GM10248 (cell line): ENCODE measurements at regions not wholly inside any gene's neighbourhood (a gene's known extent, or its start where the extent isn't known, plus 50 kb on each side); places are given as distances from the start of the nearest gene placed in this dataset.
"Not testable (repeated sequence)": the region's sequence is repeated elsewhere in the genome, so short reads cannot be mapped to it uniquely, and the experiment has no call there.

Experiments
- CTCF ChIA-PET: fragments of 300-600 bp; sonication (Branson Sonifier 250); formaldehyde crosslinking; extraction: SDS; loops from one replicate; lab custom pipeline; 2021; ENCODE audit warnings: antibody characterized with exemption; lab: Yijun Ruan, JAX
- POLR2A ChIA-PET: fragments of 350-650 bp; sonication (Branson Sonifier 250); formaldehyde crosslinking; extraction: SDS; loops from one replicate; lab custom pipeline; 2020; ENCODE audit warnings: antibody characterized with exemption; lab: Yijun Ruan, JAX
- DNase-seq: peaks from one replicate; pipeline ENCODE4 v3.0.0; 2012; ENCODE audit errors: extremely low spot score
- TF ChIP-seq, protein P1 (sequence below): IDR thresholded peaks from 2 replicates; pipeline ENCODE4 v1.5.1; 2012; ENCODE audit warnings: mild to moderate bottlenecking, low read depth; ENCODE audit errors: extremely low read depth, missing control alignments, control extremely low read depth

DNA sequence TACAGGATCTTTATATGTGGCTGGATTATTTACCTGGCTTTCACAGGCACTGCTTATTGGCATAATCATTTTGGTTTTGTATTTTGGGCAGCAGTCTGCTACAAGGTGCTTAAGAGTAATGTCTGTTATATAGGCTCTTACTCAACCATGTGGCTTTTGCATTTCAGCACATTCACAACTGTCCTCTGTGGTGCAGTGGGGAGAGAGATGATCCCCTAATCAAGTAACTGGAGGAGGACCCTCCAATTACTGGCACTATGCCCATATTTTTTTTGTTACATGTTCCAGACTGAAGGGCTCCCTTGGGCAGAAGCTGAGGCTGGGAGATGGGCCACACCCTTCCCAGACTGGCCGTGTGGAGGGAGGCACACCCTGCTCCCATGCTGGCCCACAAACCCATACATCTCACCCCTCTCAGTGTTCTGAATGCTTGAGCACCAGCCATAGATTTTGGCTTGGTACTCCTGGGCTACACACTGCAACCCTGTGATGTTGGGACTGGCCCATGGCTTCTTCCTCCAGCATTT, 173.5 kb downstream of the FAM174A start:
- ChIA-PET POLR2A (no interaction called here), CTCF (interaction anchor here (1.0 to 1.5 kb wide), 5 partner anchors 11 to 35 kb away, joined by 3 to 4 read pairs (median 4); no protein-coding TSS in a partner anchor)
- no peak for DNase-seq
- TF ChIP-seq, protein P1, sequence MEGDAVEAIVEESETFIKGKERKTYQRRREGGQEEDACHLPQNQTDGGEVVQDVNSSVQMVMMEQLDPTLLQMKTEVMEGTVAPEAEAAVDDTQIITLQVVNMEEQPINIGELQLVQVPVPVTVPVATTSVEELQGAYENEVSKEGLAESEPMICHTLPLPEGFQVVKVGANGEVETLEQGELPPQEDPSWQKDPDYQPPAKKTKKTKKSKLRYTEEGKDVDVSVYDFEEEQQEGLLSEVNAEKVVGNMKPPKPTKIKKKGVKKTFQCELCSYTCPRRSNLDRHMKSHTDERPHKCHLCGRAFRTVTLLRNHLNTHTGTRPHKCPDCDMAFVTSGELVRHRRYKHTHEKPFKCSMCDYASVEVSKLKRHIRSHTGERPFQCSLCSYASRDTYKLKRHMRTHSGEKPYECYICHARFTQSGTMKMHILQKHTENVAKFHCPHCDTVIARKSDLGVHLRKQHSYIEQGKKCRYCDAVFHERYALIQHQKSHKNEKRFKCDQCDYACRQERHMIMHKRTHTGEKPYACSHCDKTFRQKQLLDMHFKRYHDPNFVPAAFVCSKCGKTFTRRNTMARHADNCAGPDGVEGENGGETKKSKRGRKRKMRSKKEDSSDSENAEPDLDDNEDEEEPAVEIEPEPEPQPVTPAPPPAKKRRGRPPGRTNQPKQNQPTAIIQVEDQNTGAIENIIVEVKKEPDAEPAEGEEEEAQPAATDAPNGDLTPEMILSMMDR = no peak

DNA sequence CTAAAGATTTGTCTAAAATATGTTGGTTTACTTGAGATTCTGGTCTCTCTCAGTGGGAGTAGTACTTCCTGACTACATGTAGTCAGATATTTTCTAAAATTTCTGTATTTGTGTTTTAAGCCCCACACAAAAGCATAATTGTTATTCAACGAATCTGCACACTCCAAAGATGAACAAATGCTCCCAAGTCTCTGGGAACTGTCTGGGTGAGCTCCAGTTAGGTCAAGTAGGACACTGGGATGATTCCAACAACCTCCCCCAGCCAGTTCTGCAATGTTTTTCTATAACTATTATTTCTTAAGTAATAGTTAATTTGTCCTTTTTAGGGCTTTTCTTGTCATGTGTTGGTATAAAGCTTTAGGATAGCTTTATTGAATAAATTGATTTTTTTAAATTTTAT, 174.6 kb downstream of the FAM174A start:
- ChIA-PET CTCF (interaction anchor here (1.1 to 1.5 kb wide), 6 partner anchors 9 to 36 kb away, joined by 3 to 4 read pairs (median 4); no protein-coding TSS in a partner anchor), POLR2A (no interaction called here)
- DNase-seq = no peak
- TF ChIP-seq, protein P1 = no peak

DNA sequence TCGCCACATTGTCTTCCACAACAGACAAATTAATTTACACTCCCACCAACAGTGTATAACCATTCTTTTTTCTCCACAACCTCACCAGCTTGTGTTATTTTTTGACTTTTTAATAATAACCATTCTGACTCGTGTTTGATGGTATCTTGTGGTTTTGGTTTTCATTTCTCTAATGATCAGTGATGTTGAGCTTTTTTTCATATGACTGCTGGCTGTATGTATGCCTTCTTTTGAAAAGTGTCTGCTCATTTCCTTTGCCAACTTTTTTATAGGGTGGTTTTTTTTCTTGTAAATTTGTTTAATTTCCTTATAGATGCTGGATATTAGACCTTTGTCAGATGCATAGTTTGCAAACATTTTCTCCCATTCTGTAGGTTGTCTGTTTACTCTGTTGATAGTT, 179.6 kb downstream of the FAM174A start:
- CTCF ChIA-PET = interaction anchor here (1.1 to 1.6 kb wide), 2 partner anchors 8 to 20 kb away, joined by 3 to 4 read pairs; no protein-coding TSS in a partner anchor
- not testable (repeated sequence) for DNase-seq

DNA sequence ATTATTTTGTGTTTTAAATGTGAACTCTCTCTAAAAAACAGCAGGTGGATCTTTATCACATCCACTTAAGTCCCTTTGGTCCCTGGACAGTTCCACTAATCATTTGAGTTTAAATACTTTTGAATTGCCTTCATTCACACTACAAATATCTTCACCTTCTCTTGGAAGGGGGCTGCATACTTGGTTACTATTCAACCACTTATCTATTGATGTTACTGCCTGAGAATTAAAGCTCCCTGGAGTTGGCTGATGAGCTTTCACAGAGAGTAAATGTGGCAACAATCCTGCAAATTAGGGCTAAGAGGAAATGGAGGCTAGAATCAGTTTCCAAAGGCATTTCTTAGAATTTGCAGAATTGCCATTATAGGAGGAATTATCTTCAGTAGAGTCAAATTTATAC, 180.4 kb downstream of the ST8SIA4 start:
- no peak for DNase-seq

More for the DNA sequence above, 179.6 kb downstream of the FAM174A start:
- POLR2A ChIA-PET = not testable (repeated sequence)

DNA sequence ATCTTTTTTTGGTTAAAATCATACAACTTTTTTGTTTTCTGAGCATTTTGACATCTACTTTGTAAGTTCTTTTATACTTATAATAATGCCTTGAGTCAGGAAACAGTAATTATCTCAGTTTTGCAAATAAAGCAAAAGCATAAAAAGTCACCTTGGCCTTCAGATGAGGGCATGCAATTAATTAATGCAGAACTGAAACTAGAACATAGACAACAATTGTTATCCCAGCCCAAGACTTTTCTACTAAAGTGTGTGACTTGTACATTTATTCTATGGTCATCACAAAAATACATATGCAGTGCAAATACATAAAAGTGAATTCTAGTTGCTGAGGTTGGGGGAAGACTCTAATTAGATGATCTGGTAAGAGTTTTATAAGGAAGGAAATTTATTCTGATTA, 179.9 kb downstream of the ST8SIA4 start:
- CTCF ChIA-PET = no interaction called here
- DNase-seq = no peak
- POLR2A ChIA-PET = no interaction called here
- TF ChIP-seq, protein P1 = no peak

More for the DNA sequence above, 180.4 kb downstream of the ST8SIA4 start:
- ChIA-PET POLR2A (no interaction called here), CTCF (interaction anchor here (0.7 kb wide), 1 partner anchor 8 kb away, joined by 3 read pairs; no protein-coding TSS in a partner anchor)
- TF ChIP-seq, protein P1 = no peak

DNA sequence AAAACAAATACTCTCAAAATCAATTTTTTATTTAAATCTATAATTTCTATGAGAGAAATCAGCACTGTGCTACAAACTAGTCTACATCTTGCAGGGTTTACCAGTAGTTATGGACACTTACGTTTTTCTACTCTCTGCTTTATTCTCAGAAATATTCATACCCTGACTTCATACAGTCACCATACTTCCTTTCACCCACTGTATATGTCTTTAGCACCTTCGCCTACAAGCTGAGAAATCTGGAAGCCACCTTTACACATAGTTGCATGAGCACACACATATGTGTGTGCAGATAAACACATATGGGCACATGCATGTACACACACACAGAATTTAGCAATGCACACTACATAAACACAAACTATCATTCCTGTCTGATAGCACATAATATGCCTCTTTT, 177.0 kb downstream of the ST8SIA4 start:
- DNase-seq = no peak
- ChIA-PET POLR2A (no interaction called here), CTCF (interaction anchor here (1.0 to 1.4 kb wide), 4 partner anchors 10 to 37 kb away, joined by 3 to 4 read pairs (median 4); no protein-coding TSS in a partner anchor)
- TF ChIP-seq, protein P1 = no peak

DNA sequence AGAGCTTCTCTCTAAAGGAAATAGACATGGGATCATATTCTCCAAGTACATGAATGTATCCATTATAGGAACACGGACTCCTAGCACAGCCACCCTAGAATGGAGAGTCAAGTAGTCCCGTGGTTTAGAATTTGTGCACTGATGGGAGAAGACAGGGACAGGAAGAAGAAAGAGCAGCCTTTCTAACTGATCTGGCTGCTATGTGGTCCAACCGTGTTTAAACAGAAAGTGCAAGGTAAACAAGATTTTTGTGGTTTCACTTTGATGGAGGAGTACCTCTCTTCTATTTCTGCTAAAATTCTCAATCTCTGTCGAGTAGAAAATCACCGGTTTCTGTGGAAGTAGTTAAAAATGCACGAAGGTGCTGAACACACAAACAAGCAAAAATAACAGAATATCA, 171.3 kb downstream of the ST8SIA4 start:
- TF ChIP-seq, protein P1 = no peak
- POLR2A ChIA-PET = no interaction called here
- CTCF ChIA-PET = interaction anchor here (0.7 to 1.0 kb wide), 2 partner anchors 13 to 43 kb away, joined by 3 to 5 read pairs; no protein-coding TSS in a partner anchor
- DNase-seq = peak; percentile 53
